Activated CD4-positive, alpha-beta T cell treated with anti-CD3 and anti-CD28 coated beads for 36 hours (primary cell): ENCODE measurements at regions not wholly inside any gene's neighbourhood (a gene's known extent, or its start where the extent isn't known, plus 50 kb on each side); places are given as distances from the start of the nearest gene placed in this dataset.

Source experiments
- ATAC-seq: fragments of 200-7000 bp; cut with Tn5 transposase; one replicate; pipeline ENCODE4 v1.10.0; 2021; ENCODE audit warnings: mild to moderate bottlenecking, moderate library complexity
- CTCF ChIA-PET: fragments of 350-600 bp; sonication (Branson Sonifier 250); formaldehyde crosslinking; loops from one replicate; lab custom pipeline; 2021; ENCODE audit warnings: antibody characterized with exemption; lab: Charles Lee
- POLR2A ChIA-PET: fragments of 350-600 bp; sonication (Branson Sonifier 250); formaldehyde crosslinking; loops from one replicate; lab custom pipeline; 2021; ENCODE audit warnings: antibody characterized with exemption, inconsistent platforms; lab: Charles Lee
- DNase-seq: peaks from one replicate; pipeline ENCODE4 v3.0.0-alpha.2; 2020
- H3K27ac Mint-ChIP-seq: one replicate; pipeline ENCODE4 v1.8.0; 2021; ENCODE audit warnings: mixed read lengths
- H3K27me3 Mint-ChIP-seq: one replicate; pipeline ENCODE4 v1.8.0; 2021; ENCODE audit warnings: mixed read lengths
- H3K36me3 Mint-ChIP-seq: one replicate; pipeline ENCODE4 v1.8.0; 2021; ENCODE audit warnings: low read depth, mixed read lengths
- H3K4me1 Mint-ChIP-seq: one replicate; pipeline ENCODE4 v1.8.0; 2021; ENCODE audit warnings: mixed read lengths
- H3K4me3 Mint-ChIP-seq: one replicate; pipeline ENCODE4 v1.8.0; 2021; ENCODE audit warnings: mild to moderate bottlenecking, moderate library complexity, mixed read lengths
- H3K9me3 Mint-ChIP-seq: one replicate; pipeline ENCODE4 v1.8.0; 2021; ENCODE audit warnings: low read depth, mixed read lengths
- intact Hi-C, 2 experiments: fragments of 100-400 bp; cut with DNase I in 1 of 2; cut with micrococcal nuclease in 1 of 2; formaldehyde crosslinking; loops; one replicate each; pipeline versions ENCODE4 v1.14.2 to v1.15.1; 2022 to 2024; cut with DNase I, micrococcal nuclease

DNA sequence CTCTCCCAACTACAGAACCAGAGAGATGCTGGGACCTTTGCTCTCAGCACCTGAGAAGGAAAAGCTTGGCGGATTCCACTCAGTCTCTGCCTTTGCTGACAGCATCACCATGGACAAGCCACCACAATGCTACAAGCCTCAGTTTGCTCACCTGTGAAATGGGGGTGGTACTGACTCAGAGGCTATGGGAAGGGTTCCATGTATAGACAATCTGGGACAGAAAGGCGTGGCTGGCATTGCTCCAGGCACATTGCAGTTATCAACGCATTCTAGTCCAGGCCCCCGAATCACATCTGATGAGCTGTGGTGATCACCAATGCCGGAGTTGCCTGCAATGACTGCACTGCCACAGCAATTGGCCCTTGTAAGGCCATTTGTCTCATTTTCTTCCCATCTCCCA is 72.6 kb downstream of the ISX start:
- H3K27me3 Mint-ChIP-seq: peaks cover 13% of the 10 kb centered on the region
- H3K36me3 Mint-ChIP-seq: no peaks in the 10 kb centered on the region
- DNase-seq (no peak), ATAC-seq (no peak)
- no peak overlapping the region for H3K4me3 Mint-ChIP-seq
- intact Hi-C loops: no loop called here
- no peaks in the 10 kb centered on the region for H3K4me1 Mint-ChIP-seq
- no peak overlapping the region for H3K27ac Mint-ChIP-seq
- POLR2A ChIA-PET: no interaction called here
- no peaks in the 10 kb centered on the region for H3K9me3 Mint-ChIP-seq
- CTCF ChIA-PET: interaction anchor here (0.5 to 1.1 kb wide), 3 partner anchors 12 to 1601 kb away, joined by 3 to 6 read pairs (median 5); no protein-coding TSS in a partner anchor

DNA sequence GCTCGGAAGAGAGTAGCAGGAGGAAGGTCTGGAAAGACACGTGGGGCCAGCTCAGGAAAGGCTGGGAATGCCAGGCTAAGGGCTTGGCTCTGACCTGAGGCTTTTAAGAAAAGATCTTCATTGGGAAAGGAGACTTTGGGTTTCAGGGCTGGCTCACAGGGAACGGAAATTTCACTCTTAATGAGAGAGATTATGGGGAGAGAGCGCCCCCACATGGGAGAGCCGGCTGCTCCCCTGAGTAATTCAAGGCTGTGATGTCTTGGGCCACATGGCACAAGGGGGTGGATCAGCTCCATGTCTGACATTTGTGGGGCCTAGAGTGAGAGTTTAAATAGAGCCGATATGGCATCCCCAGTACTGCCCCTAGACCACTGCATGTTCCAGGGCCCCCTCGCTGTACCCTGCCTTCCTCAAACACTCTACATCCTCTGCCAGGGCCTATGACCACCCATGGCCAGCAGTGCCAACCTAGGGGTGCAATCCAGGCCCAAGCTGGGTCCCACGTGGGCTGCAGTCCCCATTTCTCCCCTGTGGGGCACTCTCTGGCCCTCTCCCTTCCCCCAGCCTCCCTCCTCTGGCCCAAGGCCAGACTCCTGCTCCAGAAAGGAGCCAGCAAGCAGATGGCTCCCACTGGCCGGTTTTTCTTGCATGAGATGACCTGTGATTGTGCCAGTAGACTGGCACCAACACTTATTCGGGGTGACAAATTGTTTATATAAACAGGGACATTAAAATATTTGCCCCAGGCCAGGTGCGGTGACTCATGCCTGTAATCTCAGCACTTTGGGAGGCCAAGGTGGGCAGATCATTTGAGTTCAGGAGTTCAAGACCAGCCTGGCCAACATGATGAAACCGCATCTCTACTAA is 75.2 kb downstream of the ISX start:
- peaks cover 6% of the 10 kb centered on the region for H3K27me3 Mint-ChIP-seq
- H3K27ac Mint-ChIP-seq: no peak overlapping the region
- ChIA-PET POLR2A (no interaction called here), CTCF (interaction anchor here (0.6 to 2.6 kb wide), 5 partner anchors 10 to 167 kb away, joined by 3 to 18 read pairs (median 4); no protein-coding TSS in a partner anchor)
- H3K36me3 Mint-ChIP-seq: no peaks in the 10 kb centered on the region
- no peak overlapping the region for H3K4me3 Mint-ChIP-seq
- DNase-seq (peak; percentile 36), ATAC-seq (no peak)
- H3K9me3 Mint-ChIP-seq: no peaks in the 10 kb centered on the region
- no peaks in the 10 kb centered on the region for H3K4me1 Mint-ChIP-seq
- intact Hi-C loops: loop anchor here (10.0 kb wide), 3 partner anchors 96 to 726 kb away; no protein-coding TSS in a partner anchor

- no peaks in the 10 kb centered on the region for H3K36me3 Mint-ChIP-seq
- no peak for ATAC-seq
- H3K9me3 Mint-ChIP-seq: no peaks in the 10 kb centered on the region
- intact Hi-C loops: loop anchor here (10.0 kb wide), 3 partner anchors 104 to 734 kb away; no protein-coding TSS in a partner anchor
- ChIA-PET POLR2A (no interaction called here), CTCF (interaction anchor here (0.8 to 1.1 kb wide), 3 partner anchors 17 to 1281 kb away, joined by 3 to 4 read pairs (median 4); no protein-coding TSS in a partner anchor)
- no peak for DNase-seq
- no peaks in the 10 kb centered on the region for H3K4me1 Mint-ChIP-seq
- no peak overlapping the region for H3K4me3 Mint-ChIP-seq
- H3K27me3 Mint-ChIP-seq: peaks cover 8% of the 10 kb centered on the region
- H3K27ac Mint-ChIP-seq: no peak overlapping the region
These were observed 82.4 kb downstream of the ISX start for GRCh38 chr22:35148381-35148780.

- ATAC-seq: no peak
- Mint-ChIP-seq H3K36me3 (no peaks in the 10 kb centered on the region), H3K9me3 (no peaks in the 10 kb centered on the region), H3K4me1 (no peaks in the 10 kb centered on the region), H3K4me3 (no peak overlapping the region), H3K27ac (no peak overlapping the region), H3K27me3 (peaks cover 11% of the 10 kb centered on the region)
- no peak for DNase-seq
- POLR2A ChIA-PET: no interaction called here
- intact Hi-C loops: loop anchor here (10.0 kb wide), 3 partner anchors 104 to 734 kb away; no protein-coding TSS in a partner anchor
- CTCF ChIA-PET: interaction anchor here (0.8 to 1.1 kb wide), 3 partner anchors 18 to 1282 kb away, joined by 3 to 4 read pairs (median 4); no protein-coding TSS in a partner anchor
These were observed 83.0 kb downstream of the ISX start for GRCh38 chr22:35148866-35149548.

DNA sequence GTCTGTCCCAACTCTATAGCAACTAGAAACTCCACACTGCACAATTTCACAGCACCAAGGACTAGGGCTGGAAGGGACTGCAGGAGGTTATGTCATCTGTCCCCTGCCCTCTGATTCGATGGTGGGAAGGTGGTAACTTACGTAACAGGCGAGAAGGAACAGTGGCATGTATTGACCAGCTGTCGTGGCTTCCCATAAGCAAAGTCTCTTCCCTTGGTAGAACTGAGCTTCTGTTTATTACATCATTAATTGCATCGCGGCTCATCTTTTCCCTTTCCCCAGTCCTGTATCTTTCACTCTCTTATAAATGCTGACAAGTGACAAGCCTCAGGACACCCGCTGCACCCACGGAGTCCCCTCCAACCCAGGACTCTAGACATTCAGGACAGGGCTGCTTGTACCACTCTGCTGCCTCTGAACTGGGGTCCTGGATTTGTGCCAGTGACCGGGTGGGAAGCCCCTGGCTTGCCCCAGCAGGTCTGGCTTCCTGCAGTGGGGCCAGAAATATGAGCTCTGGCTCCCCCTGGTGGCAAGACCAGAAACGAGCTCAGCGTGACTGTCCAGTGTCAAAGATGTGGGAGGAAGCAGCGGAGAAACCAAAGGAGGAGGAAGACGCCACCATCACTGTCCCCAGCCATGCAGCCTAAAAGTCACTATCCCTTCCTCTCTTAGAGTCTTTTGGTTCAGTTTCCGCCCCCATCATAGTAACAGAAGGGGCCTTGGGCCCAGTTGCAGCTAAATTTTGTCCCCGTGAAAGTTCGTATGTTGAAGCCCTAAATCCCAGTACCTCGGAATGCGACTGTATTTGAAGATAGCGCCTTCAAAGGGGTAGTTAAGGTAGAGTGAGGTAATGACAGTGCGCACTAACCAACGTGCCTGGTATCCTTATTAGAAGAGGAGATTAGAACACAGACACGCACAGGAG is 84.5 kb downstream of the ISX start:
- peak; percentile 72 for ATAC-seq
- Mint-ChIP-seq H3K36me3 (no peaks in the 10 kb centered on the region), H3K4me1 (no peaks in the 10 kb centered on the region), H3K27me3 (peaks cover 20% of the 10 kb centered on the region), H3K27ac (no peak overlapping the region), H3K4me3 (no peak overlapping the region), H3K9me3 (no peaks in the 10 kb centered on the region)
- peak; percentile 81 for DNase-seq
- intact Hi-C loops: loop anchor here in 1 of 2 experiments (1.0 kb wide), 3 partner anchors 107 to 1848 kb away; no protein-coding TSS in a partner anchor
- CTCF ChIA-PET: interaction anchor here (0.6 to 2.9 kb wide), 26 partner anchors 9 to 1849 kb away, joined by 3 to 18 read pairs (median 3); no protein-coding TSS in a partner anchor
- POLR2A ChIA-PET: no interaction called here

DNA sequence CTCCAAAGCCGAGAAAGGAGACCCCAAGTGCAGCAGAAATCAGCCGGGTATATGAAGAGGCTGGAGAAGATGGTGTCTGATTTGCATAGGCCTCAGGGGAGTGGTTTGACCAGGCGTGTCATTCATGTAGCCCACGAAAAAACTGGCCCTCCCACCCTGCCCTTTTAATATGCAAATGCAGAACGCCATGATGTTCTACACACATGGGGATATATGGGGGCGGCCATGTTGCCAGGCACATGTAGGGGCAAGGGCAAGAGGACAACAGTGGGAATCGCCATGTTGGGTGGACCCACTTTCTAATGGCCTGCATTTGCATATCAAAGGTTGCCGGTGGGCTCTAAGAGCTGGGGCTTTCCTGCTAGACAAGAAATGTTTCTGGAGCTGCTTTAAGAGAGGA is 86.4 kb downstream of the ISX start:
- POLR2A ChIA-PET: no interaction called here
- Mint-ChIP-seq H3K4me3 (no peak overlapping the region), H3K27ac (no peak overlapping the region), H3K4me1 (no peaks in the 10 kb centered on the region), H3K36me3 (no peaks in the 10 kb centered on the region), H3K27me3 (peaks cover 26% of the 10 kb centered on the region), H3K9me3 (no peaks in the 10 kb centered on the region)
- CTCF ChIA-PET: interaction anchor here (2.9 kb wide), 1 partner anchor 11 kb away, joined by 18 read pairs; no protein-coding TSS in a partner anchor
- no peak for DNase-seq
- intact Hi-C loops: no loop called here
- ATAC-seq: no peak

DNA sequence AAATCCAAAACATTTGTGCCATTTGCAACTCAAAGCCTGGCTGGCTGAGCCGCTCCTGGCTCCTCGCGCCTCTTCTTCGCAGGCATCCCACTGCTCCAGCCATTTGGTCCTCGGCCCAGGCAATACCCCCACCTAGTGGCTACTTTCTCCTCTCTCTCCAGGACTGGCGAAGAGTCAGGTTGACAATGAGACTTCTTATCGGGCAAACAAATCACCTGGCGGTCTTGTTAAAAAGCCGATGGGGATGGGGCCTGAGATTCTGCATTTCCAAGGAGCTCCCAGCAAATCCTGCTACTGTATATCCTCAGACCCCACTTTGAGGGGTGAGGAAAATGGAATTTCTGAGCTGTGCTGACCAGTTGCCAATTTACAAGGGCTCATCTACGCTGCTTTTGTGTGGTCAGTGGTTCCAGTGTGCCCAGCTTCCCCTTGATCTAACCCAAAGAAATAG is 89.0 kb downstream of the ISX start:
- Mint-ChIP-seq H3K27ac (no peak overlapping the region), H3K4me3 (no peak overlapping the region), H3K36me3 (no peaks in the 10 kb centered on the region), H3K9me3 (no peaks in the 10 kb centered on the region), H3K4me1 (no peaks in the 10 kb centered on the region), H3K27me3 (peaks cover 27% of the 10 kb centered on the region)
- ChIA-PET CTCF (interaction anchor here (0.6 to 0.8 kb wide), 4 partner anchors 18 to 1050 kb away, joined by 3 read pairs; no protein-coding TSS in a partner anchor), POLR2A (no interaction called here)
- peak; percentile 62 for DNase-seq
- intact Hi-C loops: loop anchor here in 1 of 2 experiments (2.0 kb wide), 1 partner anchor 76 kb away; no protein-coding TSS in a partner anchor
- ATAC-seq: no peak

GRCh38 chr22:35155403-35156025 is 89.6 kb downstream of the ISX start:
- DNase-seq (peak; percentile 7), ATAC-seq (no peak)
- Mint-ChIP-seq H3K4me3 (no peak overlapping the region), H3K4me1 (no peaks in the 10 kb centered on the region), H3K27ac (no peak overlapping the region), H3K36me3 (no peaks in the 10 kb centered on the region), H3K9me3 (no peaks in the 10 kb centered on the region), H3K27me3 (peaks cover 30% of the 10 kb centered on the region)
- POLR2A ChIA-PET: no interaction called here
- intact Hi-C loops: loop anchor here in 1 of 2 experiments (2.0 kb wide), 1 partner anchor 75 kb away; no protein-coding TSS in a partner anchor
- CTCF ChIA-PET: interaction anchor here (0.6 to 0.8 kb wide), 4 partner anchors 18 to 1049 kb away, joined by 3 read pairs; no protein-coding TSS in a partner anchor

DNA sequence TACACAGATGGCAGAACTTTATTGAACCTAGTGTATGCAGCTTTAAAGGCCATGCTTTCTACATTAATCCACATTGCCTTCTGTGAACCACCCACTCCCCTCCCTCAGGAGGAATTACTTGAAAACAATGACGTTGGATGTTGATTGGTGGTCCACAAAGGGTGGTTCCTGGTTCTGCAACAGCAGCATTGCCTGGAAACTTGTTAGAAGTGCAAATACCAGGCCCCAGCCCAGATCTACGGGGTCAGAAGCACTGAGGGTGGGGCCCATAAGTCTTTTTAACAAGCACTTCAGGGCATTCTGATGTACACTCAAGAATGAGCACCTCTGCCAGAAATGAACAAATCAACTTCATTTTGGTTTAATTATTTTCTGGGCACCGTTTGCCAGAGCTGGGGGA is 91.0 kb downstream of the ISX start:
- peaks cover 28% of the 10 kb centered on the region for H3K27me3 Mint-ChIP-seq
- ChIA-PET POLR2A (interaction anchor here (0.6 kb wide), 1 partner anchor 97 kb away, joined by 4 read pairs; no protein-coding TSS in a partner anchor), CTCF (interaction anchor here (0.7 to 1.1 kb wide), 2 partner anchors 74 to 700 kb away, joined by 4 to 6 read pairs; no protein-coding TSS in a partner anchor)
- DNase-seq (no peak), ATAC-seq (no peak)
- no peak overlapping the region for H3K27ac Mint-ChIP-seq
- H3K9me3 Mint-ChIP-seq: no peaks in the 10 kb centered on the region
- no peaks in the 10 kb centered on the region for H3K4me1 Mint-ChIP-seq
- no peak overlapping the region for H3K4me3 Mint-ChIP-seq
- no peaks in the 10 kb centered on the region for H3K36me3 Mint-ChIP-seq
- intact Hi-C loops: no loop called here

- peaks cover 29% of the 10 kb centered on the region for H3K27me3 Mint-ChIP-seq
- ATAC-seq (no peak), DNase-seq (no peak)
- no peaks in the 10 kb centered on the region for H3K4me1 Mint-ChIP-seq
- no peak overlapping the region for H3K27ac Mint-ChIP-seq
- POLR2A ChIA-PET: no interaction called here
- intact Hi-C loops: no loop called here
- no peaks in the 10 kb centered on the region for H3K36me3 Mint-ChIP-seq
- CTCF ChIA-PET: no interaction called here
- H3K4me3 Mint-ChIP-seq: no peak overlapping the region
- no peaks in the 10 kb centered on the region for H3K9me3 Mint-ChIP-seq
These were observed 92.4 kb downstream of the ISX start for GRCh38 chr22:35158336-35158735.
